GM06990 (cell line): ENCODE measurements at regions not wholly inside any gene's neighbourhood (a gene's known extent, or its start where the extent isn't known, plus 50 kb on each side); places are given as distances from the start of the nearest gene placed in this dataset.
"Not testable (repeated sequence)": the region's sequence is repeated elsewhere in the genome, so short reads cannot be mapped to it uniquely, and the experiment has no call there.

Experiments used
- DNase-seq: peaks from one replicate; pipeline ENCODE4 v3.0.0-alpha.2; 2011; ENCODE audit not compliant: insufficient read length; ENCODE audit errors: extremely low read depth
- H3K27me3 ChIP-seq: replicated peaks from 2 replicates; pipeline ENCODE4 v1.6.0; 2011; ENCODE audit warnings: low read length; ENCODE audit not compliant: control insufficient read depth, insufficient read depth
- H3K36me3 ChIP-seq: 2 replicates; pipeline ENCODE4 v1.5.1; 2011; ENCODE audit warnings: low read length; ENCODE audit not compliant: control insufficient read depth, insufficient read depth
- H3K4me3 ChIP-seq: replicated peaks from 2 replicates; pipeline ENCODE4 v1.5.1; 2011; ENCODE audit warnings: low read depth, mild to moderate bottlenecking, control low read depth, low read length
- TF ChIP-seq, protein P1 (sequence below): IDR thresholded peaks from 2 replicates; pipeline ENCODE4 v1.5.1; 2011; ENCODE audit warnings: low read length, control low read depth, mild to moderate bottlenecking, inconsistent platforms; ENCODE audit not compliant: insufficient read depth, poor library complexity, severe bottlenecking

DNA sequence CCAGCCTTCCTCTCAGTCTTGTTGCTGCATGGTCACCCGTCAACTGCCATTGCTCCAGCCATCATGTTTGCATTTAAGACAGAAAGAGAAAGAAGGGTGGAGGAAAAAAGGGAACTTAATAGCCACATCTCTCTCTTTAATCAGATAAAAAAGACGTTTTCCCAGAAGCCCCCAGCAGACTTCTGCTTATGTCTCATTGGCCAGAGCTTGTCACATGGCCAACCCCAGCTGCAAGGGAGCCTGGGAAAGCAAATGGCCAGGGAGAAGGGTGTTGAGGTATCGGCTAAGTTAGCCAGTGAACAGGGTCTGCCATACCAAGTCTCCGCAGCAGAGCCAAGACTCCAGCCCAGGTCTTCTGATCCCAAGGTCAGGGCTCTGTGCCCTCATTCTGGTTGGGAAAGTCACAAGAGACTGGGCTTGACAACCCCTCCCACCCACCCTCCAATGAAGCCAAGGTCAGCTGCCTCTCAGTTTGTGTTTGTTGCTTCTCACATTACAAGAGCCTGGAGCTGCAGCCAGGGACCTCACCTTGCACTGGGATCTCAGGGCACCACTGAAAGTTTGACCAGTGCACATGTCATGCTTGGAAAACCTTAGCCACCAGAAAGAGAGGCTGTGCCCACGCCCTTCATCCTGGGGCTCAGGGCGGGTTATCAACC is 80.3 kb upstream of the LYZL2 start:
- H3K27me3 ChIP-seq, result no peaks in the 10 kb centered on the region
- no peak for DNase-seq
- no peaks in the 10 kb centered on the region for H3K36me3 ChIP-seq
- TF ChIP-seq, protein P1, sequence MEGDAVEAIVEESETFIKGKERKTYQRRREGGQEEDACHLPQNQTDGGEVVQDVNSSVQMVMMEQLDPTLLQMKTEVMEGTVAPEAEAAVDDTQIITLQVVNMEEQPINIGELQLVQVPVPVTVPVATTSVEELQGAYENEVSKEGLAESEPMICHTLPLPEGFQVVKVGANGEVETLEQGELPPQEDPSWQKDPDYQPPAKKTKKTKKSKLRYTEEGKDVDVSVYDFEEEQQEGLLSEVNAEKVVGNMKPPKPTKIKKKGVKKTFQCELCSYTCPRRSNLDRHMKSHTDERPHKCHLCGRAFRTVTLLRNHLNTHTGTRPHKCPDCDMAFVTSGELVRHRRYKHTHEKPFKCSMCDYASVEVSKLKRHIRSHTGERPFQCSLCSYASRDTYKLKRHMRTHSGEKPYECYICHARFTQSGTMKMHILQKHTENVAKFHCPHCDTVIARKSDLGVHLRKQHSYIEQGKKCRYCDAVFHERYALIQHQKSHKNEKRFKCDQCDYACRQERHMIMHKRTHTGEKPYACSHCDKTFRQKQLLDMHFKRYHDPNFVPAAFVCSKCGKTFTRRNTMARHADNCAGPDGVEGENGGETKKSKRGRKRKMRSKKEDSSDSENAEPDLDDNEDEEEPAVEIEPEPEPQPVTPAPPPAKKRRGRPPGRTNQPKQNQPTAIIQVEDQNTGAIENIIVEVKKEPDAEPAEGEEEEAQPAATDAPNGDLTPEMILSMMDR, result no peak
- no peak overlapping the region for H3K4me3 ChIP-seq

DNA sequence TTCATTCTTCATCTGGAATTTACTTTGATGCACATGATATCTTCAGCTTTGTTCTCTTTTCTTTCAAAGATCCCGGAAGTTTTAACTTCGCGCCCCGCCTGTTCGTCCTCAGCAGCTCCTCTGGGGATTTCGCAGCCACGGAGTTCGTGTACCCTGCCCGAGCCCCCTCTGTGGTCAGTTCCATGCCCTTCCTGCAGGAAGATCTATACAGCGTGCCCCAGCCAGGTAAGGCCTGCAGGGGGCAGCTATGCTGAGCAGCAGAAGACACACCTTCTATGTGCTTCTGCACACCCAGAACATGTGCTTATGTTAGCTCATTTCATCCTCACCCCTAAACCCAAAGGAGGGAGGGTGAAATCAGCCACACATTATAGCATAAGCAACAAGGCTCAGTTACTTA is 79.7 kb upstream of the LYZL2 start:
- TF ChIP-seq, protein P1, result peak; percentile 32
- no peak for DNase-seq
- H3K36me3 ChIP-seq, result no peaks in the 10 kb centered on the region
- H3K27me3 ChIP-seq, result no peaks in the 10 kb centered on the region
- H3K4me3 ChIP-seq, result no peak overlapping the region

DNA sequence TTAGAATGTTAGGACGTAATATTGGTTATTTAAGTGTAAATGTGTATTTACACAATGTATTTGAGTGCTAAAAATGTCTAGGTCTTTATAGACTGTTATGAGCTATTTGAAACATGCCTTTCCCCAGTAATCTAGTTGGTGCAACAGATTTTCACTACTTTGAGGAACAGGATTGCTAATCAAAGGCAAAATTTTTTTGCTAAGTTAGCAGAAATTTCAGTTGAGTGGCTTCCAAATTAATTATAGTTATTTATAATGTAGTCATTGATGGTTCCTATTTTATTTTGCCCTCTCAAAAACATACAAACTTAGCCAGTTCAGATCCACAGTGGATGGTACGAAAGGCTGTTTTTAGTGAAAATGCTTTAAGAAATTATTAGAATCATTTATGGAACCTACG is 78.7 kb upstream of the LYZL2 start:
- no peaks in the 10 kb centered on the region for H3K36me3 ChIP-seq

DNA sequence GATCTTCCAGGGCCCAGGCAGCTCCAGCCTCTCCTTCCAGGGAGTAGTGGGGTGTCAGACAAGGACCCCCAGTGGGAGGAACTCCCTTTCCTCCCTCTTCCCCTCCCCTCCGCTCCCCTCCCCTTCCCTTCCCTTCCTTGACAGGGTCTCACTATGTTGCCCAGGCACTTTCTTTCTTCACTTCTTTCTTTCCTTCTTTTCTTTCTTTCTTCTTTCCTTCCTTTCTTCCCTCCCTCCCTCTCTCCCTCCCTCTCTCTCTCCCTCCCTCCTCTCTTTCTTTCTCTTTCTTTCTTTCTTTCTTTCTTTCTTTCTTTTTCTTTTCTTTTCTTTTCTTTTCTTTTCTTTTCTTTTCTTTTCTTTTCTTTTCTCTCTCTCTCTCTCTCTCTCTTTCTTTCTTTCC is 76.6 kb upstream of the LYZL2 start:
- not testable (repeated sequence) for DNase-seq, H3K36me3 ChIP-seq, H3K27me3 ChIP-seq, H3K4me3 ChIP-seq

More for the DNA sequence above, 78.7 kb upstream of the LYZL2 start:
- no peaks in the 10 kb centered on the region for H3K27me3 ChIP-seq
- TF ChIP-seq, protein P1, result no peak
- DNase-seq, result no peak
- no peak overlapping the region for H3K4me3 ChIP-seq

DNA sequence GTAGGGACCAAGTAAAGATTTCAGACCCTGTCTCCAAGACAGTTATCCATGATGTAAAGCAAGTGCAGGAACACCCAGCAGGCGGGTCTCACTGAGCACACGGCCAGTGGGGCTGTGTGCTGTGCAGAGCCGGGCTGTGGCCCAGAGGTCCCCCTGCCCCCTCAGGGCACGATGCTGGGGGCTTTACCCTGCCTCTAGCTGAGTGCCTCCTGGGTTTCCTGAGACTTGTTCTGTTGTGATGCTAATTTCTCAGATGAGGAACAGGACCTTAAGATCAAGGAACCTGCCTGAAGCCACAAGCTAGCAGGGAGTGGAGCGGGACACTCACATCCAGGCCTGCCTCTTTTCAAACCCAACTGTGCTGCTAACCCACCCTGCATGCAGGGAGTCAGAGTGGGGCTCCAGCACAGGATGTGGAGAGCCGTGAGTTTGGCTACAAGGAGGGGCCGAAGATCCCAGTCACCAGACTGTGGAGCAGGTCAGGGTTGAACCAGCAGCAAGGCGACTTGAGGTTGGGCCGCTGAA is 76.1 kb upstream of the LYZL2 start:
- Histone ChIP-seq H3K36me3 (no peaks in the 10 kb centered on the region), H3K4me3 (peak overlapping the region; percentile 60; the same call in 1 of the 2 replicates), H3K27me3 (no peaks in the 10 kb centered on the region)
- TF ChIP-seq, protein P1, result no peak
- DNase-seq, result peak; percentile 70

DNA sequence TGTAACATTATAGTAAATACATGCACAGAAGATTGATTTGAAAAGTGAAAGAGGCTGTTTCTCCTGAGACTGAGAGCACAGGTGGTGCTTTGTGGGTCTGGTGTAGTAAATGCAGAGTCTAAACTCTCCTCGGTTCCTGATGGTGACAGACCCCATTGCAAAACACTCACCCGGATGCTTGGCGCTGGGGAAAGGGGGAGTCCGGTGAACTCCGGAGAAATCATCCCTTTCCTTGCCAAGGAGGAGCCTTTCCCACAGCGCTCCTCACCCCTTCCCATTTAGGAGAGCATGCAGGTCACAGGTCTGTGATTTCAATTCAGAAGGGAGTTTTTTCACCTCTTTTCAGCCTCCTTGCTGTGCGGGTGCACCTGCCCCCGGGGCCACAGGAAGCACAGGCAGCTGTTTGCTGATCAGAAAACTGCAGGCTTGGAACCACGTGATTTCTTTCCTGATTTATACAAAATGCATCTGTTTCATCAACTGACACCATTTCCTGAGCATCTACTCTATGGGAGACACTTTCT is 75.6 kb upstream of the LYZL2 start:
- DNase-seq, result peak; percentile 73
- Histone ChIP-seq H3K27me3 (no peaks in the 10 kb centered on the region), H3K4me3 (peak overlapping the region; percentile 60), H3K36me3 (no peaks in the 10 kb centered on the region)
- TF ChIP-seq, protein P1, result no peak

DNA sequence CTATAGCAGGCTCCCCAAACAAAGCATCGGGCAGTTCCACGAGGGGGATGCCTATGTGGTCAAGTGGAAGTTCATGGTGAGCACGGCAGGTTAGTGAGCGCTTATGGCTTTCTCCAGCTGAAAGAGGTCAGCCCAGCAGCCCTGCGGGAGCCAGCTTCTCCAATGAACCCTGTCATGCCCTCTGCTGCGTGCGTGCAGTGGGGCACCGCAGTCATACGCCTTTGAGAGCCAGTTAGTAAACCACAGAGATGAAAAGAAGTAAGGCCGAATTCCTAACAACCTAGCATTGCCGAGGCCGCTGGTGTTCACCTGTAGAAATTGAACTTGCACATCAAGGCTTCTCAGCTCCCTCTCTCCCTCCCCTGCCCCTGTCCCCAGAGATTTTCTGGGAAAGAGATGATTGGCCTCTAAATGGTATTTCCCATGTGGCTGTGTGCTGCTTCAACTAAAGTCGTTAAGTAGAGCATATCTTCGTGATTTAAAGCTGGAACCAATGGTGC is 75.1 kb upstream of the LYZL2 start:
- peak; percentile 46 for DNase-seq
- not testable (repeated sequence) for H3K36me3 ChIP-seq, H3K27me3 ChIP-seq
- peak overlapping the region; percentile 60 for H3K4me3 ChIP-seq
